Keratinocyte (primary cell): ENCODE measurements at regions not wholly inside any gene's neighbourhood (a gene's known extent, or its start where the extent isn't known, plus 50 kb on each side); places are given as distances from the start of the nearest gene placed in this dataset.

Experiments used
- DNase-seq: peaks from one replicate; pipeline ENCODE4 v3.0.0-alpha.2; 2011; ENCODE audit warnings: low read depth, missing footprints, low spot score
- FAIRE-seq: peaks from 2 replicates; lab custom pipeline; 2011; peaks lifted over from hg19 to GRCh38; lab: Jason Lieb, UNC
- H2AFZ ChIP-seq: 2 replicates; pipeline ENCODE4 v1.6.0; 2012; ENCODE audit warnings: low read length, control low read depth, inconsistent platforms; ENCODE audit not compliant: control insufficient read depth
- H3K27ac ChIP-seq: 2 replicates; pipeline ENCODE4 v1.5.1; 2011; ENCODE audit warnings: low read length; ENCODE audit not compliant: control insufficient read depth, insufficient read depth
- H3K27me3 ChIP-seq: 3 replicates; pipeline ENCODE4 v1.6.0; 2011; ENCODE audit warnings: low read length; ENCODE audit not compliant: control insufficient read depth, insufficient read depth; ENCODE audit errors: extremely low read depth
- H3K36me3 ChIP-seq, 2 experiments: 2 replicates in 1 of 2; 3 replicates in 1 of 2; pipeline ENCODE4 v1.5.1; 2011; ENCODE audit warnings: low read length in 2 of 2, mild to moderate bottlenecking in 1 of 2; ENCODE audit not compliant: control insufficient read depth in 2 of 2, insufficient read depth in 2 of 2; ENCODE audit errors: extremely low read depth in 1 of 2
- H3K4me1 ChIP-seq: 3 replicates; pipeline ENCODE4 v1.5.1; 2011; ENCODE audit warnings: low read length; ENCODE audit not compliant: control insufficient read depth, insufficient read depth; ENCODE audit errors: extremely low read depth
- H3K4me2 ChIP-seq: 3 replicates; pipeline ENCODE4 v1.6.0; 2011; ENCODE audit warnings: low read depth, low read length; ENCODE audit not compliant: control insufficient read depth, insufficient read depth; ENCODE audit errors: extremely low read depth
- H3K4me3 ChIP-seq, 3 experiments: fragments of 200-600 bp in 1 of 3; sonication (generic) in 1 of 3; 2 replicates in 2 of 3; 3 replicates in 1 of 3; pipeline ENCODE4 v1.5.1; 2011 to 2016; ENCODE audit warnings: low read length in 3 of 3, mild to moderate bottlenecking in 3 of 3, control low read depth in 2 of 3, inconsistent platforms in 1 of 3, low read depth in 1 of 3, mixed read lengths in 1 of 3, mixed run types in 1 of 3, moderate library complexity in 1 of 3; ENCODE audit not compliant: control insufficient read depth in 2 of 3, insufficient read depth in 2 of 3; ENCODE audit errors: extremely low read depth in 1 of 3
- H3K79me2 ChIP-seq: 2 replicates; pipeline ENCODE4 v1.6.0; 2012; ENCODE audit warnings: low read length; ENCODE audit not compliant: control insufficient read depth, insufficient read depth
- H3K9ac ChIP-seq: 3 replicates; pipeline ENCODE4 v1.6.0; 2011; ENCODE audit warnings: low read length; ENCODE audit not compliant: control insufficient read depth, insufficient read depth; ENCODE audit errors: extremely low read depth
- H3K9me1 ChIP-seq: 3 replicates; pipeline ENCODE4 v1.6.0; 2011; ENCODE audit warnings: low read length; ENCODE audit not compliant: control insufficient read depth, insufficient read depth; ENCODE audit errors: extremely low read depth
- H3K9me3 ChIP-seq: 2 replicates; pipeline ENCODE4 v1.5.1; 2012; ENCODE audit warnings: low read depth, low read length; ENCODE audit not compliant: control insufficient read depth
- H4K20me1 ChIP-seq: 3 replicates; pipeline ENCODE4 v1.6.0; 2011; ENCODE audit warnings: low read length; ENCODE audit not compliant: control insufficient read depth, insufficient read depth; ENCODE audit errors: extremely low read depth
- EZH2 ChIP-seq: IDR thresholded peaks from one replicate; pipeline ENCODE4 v1.6.1; 2012; ENCODE audit warnings: inconsistent platforms, mild to moderate bottlenecking, low read length, moderate library complexity
- dilution Hi-C: fragments of 300-500 bp; cut with MboI; formaldehyde crosslinking; loops from one replicate; pipeline ENCODE4 v1.7.0; 2020; ENCODE audit warnings: low sequenced_read_pairs; ENCODE audit not compliant: extremely low pct_ligation_motif_present
- TF ChIP-seq, protein P1 (sequence below), 3 experiments: IDR thresholded peaks in 1 of 3; conservative IDR thresholded peaks in 1 of 3; optimal IDR thresholded peaks in 1 of 3; 2 replicates in 2 of 3; 3 replicates in 1 of 3; pipeline versions ENCODE3 to v1.5.1; 2011; ENCODE audit warnings: low read length in 3 of 3, mild to moderate bottlenecking in 3 of 3, moderate library complexity in 2 of 3, control low read depth in 1 of 3, inconsistent platforms in 1 of 3; ENCODE audit not compliant: insufficient read depth in 2 of 3; ENCODE audit errors: extremely low read depth in 1 of 3

DNA sequence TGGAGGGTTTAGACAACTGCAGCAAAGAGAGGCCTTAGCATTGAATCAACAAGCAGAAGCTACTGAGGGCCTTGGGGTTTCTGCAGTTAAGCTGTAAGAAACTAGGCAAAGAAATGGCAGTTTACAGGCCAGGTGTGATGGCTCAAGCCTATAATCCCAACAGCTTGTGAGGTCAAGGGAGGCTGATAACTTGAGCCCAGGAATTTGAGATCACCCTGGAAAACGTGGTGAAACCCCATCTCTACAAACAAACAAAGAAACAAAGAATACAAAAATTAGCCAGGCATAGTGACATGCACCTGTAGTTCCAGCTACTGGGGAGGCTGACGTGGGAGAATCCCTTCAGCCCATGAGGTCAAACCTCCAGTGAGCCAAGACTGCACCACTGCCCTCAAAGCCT lies 421.6 kb upstream of the CHST9 start:
- H2AFZ ChIP-seq, result no peak overlapping the region
- no peak overlapping the region for H3K4me3 ChIP-seq
- FAIRE-seq, result no peak
- no peaks in the 10 kb centered on the region for H3K9me3 ChIP-seq
- H3K36me3 ChIP-seq, result no peaks in the 10 kb centered on the region
- no peak overlapping the region for H3K27ac ChIP-seq
- no peak for DNase-seq
- dilution Hi-C loops, result no loop called here
- no peaks in the 10 kb centered on the region for H4K20me1 ChIP-seq
- no peaks in the 10 kb centered on the region for H3K9me1 ChIP-seq
- H3K4me2 ChIP-seq, result no peak overlapping the region
- no peak overlapping the region for H3K9ac ChIP-seq
- no peaks in the 10 kb centered on the region for H3K4me1 ChIP-seq
- H3K27me3 ChIP-seq, result no peaks in the 10 kb centered on the region
- H3K79me2 ChIP-seq, result no peaks in the 10 kb centered on the region
- TF ChIP-seq EZH2, result no peak
- TF ChIP-seq, protein P1, sequence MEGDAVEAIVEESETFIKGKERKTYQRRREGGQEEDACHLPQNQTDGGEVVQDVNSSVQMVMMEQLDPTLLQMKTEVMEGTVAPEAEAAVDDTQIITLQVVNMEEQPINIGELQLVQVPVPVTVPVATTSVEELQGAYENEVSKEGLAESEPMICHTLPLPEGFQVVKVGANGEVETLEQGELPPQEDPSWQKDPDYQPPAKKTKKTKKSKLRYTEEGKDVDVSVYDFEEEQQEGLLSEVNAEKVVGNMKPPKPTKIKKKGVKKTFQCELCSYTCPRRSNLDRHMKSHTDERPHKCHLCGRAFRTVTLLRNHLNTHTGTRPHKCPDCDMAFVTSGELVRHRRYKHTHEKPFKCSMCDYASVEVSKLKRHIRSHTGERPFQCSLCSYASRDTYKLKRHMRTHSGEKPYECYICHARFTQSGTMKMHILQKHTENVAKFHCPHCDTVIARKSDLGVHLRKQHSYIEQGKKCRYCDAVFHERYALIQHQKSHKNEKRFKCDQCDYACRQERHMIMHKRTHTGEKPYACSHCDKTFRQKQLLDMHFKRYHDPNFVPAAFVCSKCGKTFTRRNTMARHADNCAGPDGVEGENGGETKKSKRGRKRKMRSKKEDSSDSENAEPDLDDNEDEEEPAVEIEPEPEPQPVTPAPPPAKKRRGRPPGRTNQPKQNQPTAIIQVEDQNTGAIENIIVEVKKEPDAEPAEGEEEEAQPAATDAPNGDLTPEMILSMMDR (optimal IDR thresholded peaks at IDR 0.05 in 1 of 3, IDR thresholded peaks at IDR 0.05 in 1 of 3, conservative IDR thresholded peaks at IDR 0.05 in 1 of 3; ENCODE audit: extremely low read depth in 1 of 3, insufficient read depth in 2 of 3, low read length in 3 of 3), result no peak

DNA sequence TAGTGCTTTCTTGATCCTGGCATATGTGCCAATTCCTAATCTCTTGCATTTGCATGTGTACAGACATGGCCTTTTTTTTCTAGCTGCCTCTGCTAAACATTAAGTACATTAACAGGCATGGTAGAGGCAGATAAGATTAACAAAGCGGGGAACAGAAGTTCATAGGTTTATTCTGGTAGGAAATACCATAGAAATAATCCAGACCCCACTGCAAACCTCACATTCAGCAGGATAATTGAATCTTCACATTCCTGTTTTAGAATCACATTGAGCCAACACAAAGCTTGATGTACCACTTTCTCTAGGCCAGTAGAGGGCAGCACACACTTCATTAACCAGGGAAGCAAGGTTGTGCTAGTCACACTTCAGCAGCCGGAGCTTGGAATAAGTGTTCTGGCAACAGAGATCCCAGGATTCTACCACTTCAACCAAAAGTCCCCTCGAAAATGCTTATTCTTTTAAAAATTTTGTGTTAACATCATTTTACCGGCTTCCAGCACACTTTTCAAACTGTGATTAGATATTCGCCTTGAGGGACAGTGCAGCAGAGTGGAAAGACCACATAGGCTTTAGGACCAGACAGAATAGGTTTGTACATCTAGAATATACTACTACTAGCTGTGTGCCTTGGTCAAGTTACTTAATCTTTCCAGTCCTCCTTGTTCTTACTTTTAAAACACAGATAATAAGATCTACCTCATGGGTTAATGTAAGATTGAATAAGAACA lies 420.2 kb upstream of the CHST9 start:
- H2AFZ ChIP-seq, result no peak overlapping the region
- FAIRE-seq (peak; percentile 90), DNase-seq (peak; percentile 33)

More for the DNA sequence above, 420.2 kb upstream of the CHST9 start:
- Histone ChIP-seq H3K4me3 (no peak overlapping the region), H3K27me3 (no peaks in the 10 kb centered on the region), H3K79me2 (no peaks in the 10 kb centered on the region), H3K9me1 (no peaks in the 10 kb centered on the region), H3K4me1 (no peaks in the 10 kb centered on the region), H3K36me3 (no peaks in the 10 kb centered on the region), H3K4me2 (no peak overlapping the region), H3K9ac (no peak overlapping the region), H3K9me3 (no peaks in the 10 kb centered on the region), H4K20me1 (no peaks in the 10 kb centered on the region), H3K27ac (no peak overlapping the region)
- no peak for TF ChIP-seq EZH2
- TF ChIP-seq, protein P1 (optimal IDR thresholded peaks at IDR 0.05 in 1 of 3, IDR thresholded peaks at IDR 0.05 in 1 of 3, conservative IDR thresholded peaks at IDR 0.05 in 1 of 3; ENCODE audit: extremely low read depth in 1 of 3, insufficient read depth in 2 of 3, low read length in 3 of 3), result peak; percentile 66 to 87 (median 85)
- dilution Hi-C loops, result no loop called here
